ENCODE measurements at regions not wholly inside any gene's neighbourhood (a gene's known extent, or its start where the extent isn't known, plus 50 kb on each side); places are given as distances from the start of the nearest gene placed in this dataset.

DNA sequence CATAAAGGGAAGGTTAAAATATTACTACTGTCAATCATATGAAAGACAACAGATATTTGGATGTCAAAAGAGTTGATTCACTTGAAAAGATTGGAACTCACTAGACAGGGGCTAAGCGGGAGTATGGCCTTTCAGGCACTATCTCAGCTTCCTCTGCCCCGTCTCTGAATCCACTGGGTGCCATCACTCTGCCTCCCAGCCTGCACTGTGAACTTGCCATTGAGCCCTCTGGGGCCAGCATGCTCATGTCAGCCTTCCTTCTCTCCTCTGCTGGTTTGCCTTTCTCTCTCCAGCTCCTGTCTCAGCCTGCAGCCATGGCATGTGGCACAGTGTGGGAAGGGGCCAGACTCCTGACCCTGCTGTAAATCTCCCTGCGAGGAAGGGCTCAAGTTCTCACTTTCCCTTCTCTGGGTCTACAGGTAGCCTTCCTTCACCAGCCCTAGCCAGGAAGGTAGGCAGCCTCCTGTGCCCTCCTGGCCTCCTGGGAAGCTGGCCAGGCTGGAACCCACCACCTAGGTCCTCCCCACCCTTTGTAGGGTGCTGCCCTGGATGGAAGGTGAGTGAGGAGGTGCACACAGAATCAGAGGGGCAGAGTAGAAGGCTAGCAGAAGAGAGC lies 54.0 kb upstream of the SLCO2A1 start:
- H3K4me3 ChIP-seq (ENCODE audit: low read depth, low read length) = no peak overlapping the region
- ChIA-PET POLR2A (no interaction called here), CTCF (interaction anchor here (1.0 kb wide), 1 partner anchor 711 kb away, joined by 3 read pairs; the partner anchor contains the start of gene EPHB1)
- H3K27ac ChIP-seq (ENCODE audit: low read depth, low read length) = no peak overlapping the region
- peaks cover 6% of the 10 kb centered on the region for H3K9me3 ChIP-seq (ENCODE audit: control insufficient read depth, insufficient read depth, low read length)
- H3K27me3 ChIP-seq (ENCODE audit: control insufficient read depth, insufficient read depth, low read length) = no peaks in the 10 kb centered on the region
- DNase-seq (ENCODE audit: low read depth, low spot score) = no peak
- TF ChIP-seq, protein P1, sequence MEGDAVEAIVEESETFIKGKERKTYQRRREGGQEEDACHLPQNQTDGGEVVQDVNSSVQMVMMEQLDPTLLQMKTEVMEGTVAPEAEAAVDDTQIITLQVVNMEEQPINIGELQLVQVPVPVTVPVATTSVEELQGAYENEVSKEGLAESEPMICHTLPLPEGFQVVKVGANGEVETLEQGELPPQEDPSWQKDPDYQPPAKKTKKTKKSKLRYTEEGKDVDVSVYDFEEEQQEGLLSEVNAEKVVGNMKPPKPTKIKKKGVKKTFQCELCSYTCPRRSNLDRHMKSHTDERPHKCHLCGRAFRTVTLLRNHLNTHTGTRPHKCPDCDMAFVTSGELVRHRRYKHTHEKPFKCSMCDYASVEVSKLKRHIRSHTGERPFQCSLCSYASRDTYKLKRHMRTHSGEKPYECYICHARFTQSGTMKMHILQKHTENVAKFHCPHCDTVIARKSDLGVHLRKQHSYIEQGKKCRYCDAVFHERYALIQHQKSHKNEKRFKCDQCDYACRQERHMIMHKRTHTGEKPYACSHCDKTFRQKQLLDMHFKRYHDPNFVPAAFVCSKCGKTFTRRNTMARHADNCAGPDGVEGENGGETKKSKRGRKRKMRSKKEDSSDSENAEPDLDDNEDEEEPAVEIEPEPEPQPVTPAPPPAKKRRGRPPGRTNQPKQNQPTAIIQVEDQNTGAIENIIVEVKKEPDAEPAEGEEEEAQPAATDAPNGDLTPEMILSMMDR (IDR thresholded peaks at IDR 0.05; ENCODE audit: low read depth, low read length) = no peak

DNA sequence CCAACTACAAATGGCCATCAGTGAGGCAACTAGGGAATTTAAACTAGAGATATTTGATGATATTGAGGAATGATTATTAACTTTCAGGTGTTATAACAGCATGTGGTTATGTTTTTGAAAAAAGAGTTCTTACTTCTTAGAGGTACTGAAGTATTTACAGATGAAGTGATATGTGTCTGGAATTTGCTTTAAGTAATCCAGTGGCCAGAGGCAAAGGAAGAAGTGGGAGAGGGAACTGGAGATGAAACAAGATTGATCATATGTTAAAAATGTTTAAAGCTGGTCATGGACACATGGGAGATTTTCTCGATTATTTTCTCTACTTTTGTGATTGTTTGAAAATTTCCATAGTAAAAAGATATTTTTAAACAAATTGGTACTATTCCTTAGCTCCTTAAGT lies 53.3 kb upstream of the SLCO2A1 start:
- TF ChIP-seq, protein P1 (IDR thresholded peaks at IDR 0.05; ENCODE audit: low read depth, low read length) = no peak
- H3K27me3 ChIP-seq (ENCODE audit: control insufficient read depth, insufficient read depth, low read length) = no peaks in the 10 kb centered on the region
- ChIA-PET POLR2A (no interaction called here), CTCF (interaction anchor here (1.0 to 1.1 kb wide), 2 partner anchors 129 to 712 kb away, joined by 3 read pairs; partner anchors contain the start of gene EPHB1)
- H3K27ac ChIP-seq (ENCODE audit: low read depth, low read length) = no peak overlapping the region
- no peak overlapping the region for H3K4me3 ChIP-seq (ENCODE audit: low read depth, low read length)
- DNase-seq (ENCODE audit: low read depth, low spot score) = no peak
- H3K9me3 ChIP-seq (ENCODE audit: control insufficient read depth, insufficient read depth, low read length) = peaks cover 6% of the 10 kb centered on the region

DNA sequence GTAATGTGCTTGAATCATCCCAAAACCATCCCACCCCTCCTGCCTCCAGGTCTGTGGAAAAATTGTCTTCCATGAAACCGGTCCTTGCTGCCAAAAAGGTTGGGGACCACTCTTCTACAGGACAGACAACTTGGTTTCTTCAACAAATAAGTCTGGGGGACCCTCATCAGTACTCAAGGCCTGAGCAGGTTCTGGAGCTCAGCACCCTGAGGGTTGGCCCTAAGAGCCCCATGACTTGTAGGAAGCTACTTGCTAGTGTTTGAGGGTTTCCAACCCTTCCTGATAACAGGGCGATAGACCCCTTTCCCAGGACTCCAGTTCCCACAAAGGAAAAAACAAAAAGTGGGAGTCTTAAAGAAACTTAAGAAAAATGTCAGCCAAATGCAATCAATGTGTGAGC lies 52.9 kb upstream of the SLCO2A1 start:
- Histone ChIP-seq H3K9me3 (ENCODE audit: control insufficient read depth, insufficient read depth, low read length) (peaks cover 6% of the 10 kb centered on the region), H3K4me3 (ENCODE audit: low read depth, low read length) (no peak overlapping the region), H3K27ac (ENCODE audit: low read depth, low read length) (no peak overlapping the region), H3K27me3 (ENCODE audit: control insufficient read depth, insufficient read depth, low read length) (no peaks in the 10 kb centered on the region)
- ChIA-PET CTCF (interaction anchor here (1.1 kb wide), 1 partner anchor 130 kb away, joined by 3 read pairs; no protein-coding TSS in a partner anchor), POLR2A (no interaction called here)
- TF ChIP-seq, protein P1 (IDR thresholded peaks at IDR 0.05; ENCODE audit: low read depth, low read length) = no peak
- DNase-seq (ENCODE audit: low read depth, low spot score) = no peak

DNA sequence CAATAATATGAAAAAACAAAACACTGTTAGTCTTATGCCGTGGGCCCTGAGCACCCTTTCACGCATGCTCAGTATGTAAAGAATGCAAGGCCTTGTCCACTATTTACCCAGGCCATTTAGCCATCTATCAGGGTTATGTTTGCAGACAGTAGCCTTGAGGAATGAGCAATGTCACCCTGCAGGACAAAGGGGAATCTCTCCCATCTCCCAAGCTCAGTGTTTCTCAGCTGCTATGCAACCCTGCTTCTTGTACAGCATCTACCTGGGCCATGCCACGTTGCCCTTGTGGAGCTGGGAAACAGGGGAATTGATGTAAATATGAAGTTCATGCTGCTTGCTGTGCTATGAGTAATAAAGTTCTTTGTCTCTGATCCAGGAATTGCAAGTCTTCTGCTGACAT lies 51.5 kb upstream of the SLCO2A1 start:
- TF ChIP-seq, protein P1 (IDR thresholded peaks at IDR 0.05; ENCODE audit: low read depth, low read length) = no peak
- Histone ChIP-seq H3K27ac (ENCODE audit: low read depth, low read length) (no peak overlapping the region), H3K4me3 (ENCODE audit: low read depth, low read length) (no peak overlapping the region), H3K9me3 (ENCODE audit: control insufficient read depth, insufficient read depth, low read length) (peaks cover 6% of the 10 kb centered on the region), H3K27me3 (ENCODE audit: control insufficient read depth, insufficient read depth, low read length) (no peaks in the 10 kb centered on the region)
- POLR2A ChIA-PET = no interaction called here
- CTCF ChIA-PET = interaction anchor here (1.0 kb wide), 1 partner anchor 132 kb away, joined by 3 read pairs; no protein-coding TSS in a partner anchor
- no peak for DNase-seq (ENCODE audit: low read depth, low spot score)

DNA sequence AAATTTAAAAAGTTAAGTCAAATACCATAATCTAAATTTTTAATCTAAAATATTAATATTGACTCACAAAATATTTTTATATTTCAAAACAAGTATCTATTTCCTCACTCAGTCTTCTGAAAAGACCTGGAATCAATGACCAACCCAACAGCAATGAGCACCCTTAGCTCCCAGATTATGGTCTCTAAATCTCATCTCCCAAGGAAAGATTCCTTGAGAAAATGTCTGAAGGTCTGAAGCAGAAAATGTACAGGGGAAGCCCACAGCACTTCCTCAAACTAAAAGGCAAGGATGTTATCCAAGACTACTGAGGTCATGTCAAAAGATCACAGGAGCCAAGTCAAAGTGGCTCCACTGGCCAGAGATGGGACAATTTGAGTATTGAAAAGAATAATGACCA lies 51.0 kb upstream of the SLCO2A1 start:
- no peak for DNase-seq (ENCODE audit: low read depth, low spot score)
- CTCF ChIA-PET = no interaction called here
- TF ChIP-seq, protein P1 (IDR thresholded peaks at IDR 0.05; ENCODE audit: low read depth, low read length) = no peak
- Histone ChIP-seq H3K9me3 (ENCODE audit: control insufficient read depth, insufficient read depth, low read length) (peaks cover 6% of the 10 kb centered on the region), H3K27ac (ENCODE audit: low read depth, low read length) (no peak overlapping the region), H3K4me3 (ENCODE audit: low read depth, low read length) (no peak overlapping the region), H3K27me3 (ENCODE audit: control insufficient read depth, insufficient read depth, low read length) (no peaks in the 10 kb centered on the region)
- POLR2A ChIA-PET = no interaction called here

Data from AG04450 (cell line).